ENCODE measurements at regions not wholly inside any gene's neighbourhood (a gene's known extent, or its start where the extent isn't known, plus 50 kb on each side); places are given as distances from the start of the nearest gene placed in this dataset.

DNA sequence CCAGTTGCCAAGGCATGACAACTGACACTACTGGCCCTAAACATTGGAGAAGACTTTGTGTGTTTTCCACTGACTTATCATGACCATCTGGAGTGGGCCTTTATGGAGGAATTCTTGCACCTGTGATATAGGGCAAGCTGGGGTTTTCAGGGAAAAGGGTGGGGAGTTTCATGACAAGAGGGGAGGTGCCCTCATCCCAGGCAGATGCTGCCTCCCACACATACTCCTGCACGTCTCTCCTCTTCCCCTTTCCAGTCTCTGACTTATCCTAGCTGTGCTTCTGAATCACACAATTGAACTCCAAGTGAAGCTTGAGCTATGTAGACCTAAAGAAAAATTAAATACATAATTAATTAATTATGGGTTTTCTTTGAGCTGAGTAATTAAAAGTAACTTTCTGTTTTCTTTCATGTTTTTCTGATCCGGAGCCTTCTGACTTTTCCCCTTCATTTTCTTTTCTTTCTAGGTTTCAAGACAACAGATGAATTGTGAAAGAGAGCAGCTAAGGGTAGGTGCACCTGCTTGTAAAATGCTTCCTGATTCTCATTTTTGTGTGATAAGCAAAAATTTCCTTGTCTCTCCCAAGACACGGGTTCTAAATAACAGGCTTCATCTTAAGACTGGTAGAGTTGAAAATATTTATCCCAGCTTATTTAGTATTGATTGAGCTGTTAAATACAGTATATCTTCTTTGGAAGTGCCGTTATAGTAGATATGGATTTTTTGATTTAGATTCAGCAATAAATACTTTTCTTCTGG, 280.9 kb upstream of the RBFOX1 start:
- ChIA-PET CTCF (no interaction called here), POLR2A (no interaction called here)
- H3K4me2 ChIP-seq (ENCODE audit: insufficient read depth, low read length): no peak overlapping the region
- no peak overlapping the region for H3K4me3 ChIP-seq (replicated peaks in 1 of 3; ENCODE audit: insufficient read depth in 1 of 3, low read depth in 1 of 3, low read length in 3 of 3)
- no peak for FAIRE-seq
- intact Hi-C loops (cut with micrococcal nuclease): no loop called here
- no peaks in the 10 kb centered on the region for H4K20me1 ChIP-seq (replicated peaks; ENCODE audit: control insufficient read depth, extremely low read depth, insufficient read depth, low read length)
- H3K4me1 ChIP-seq (ENCODE audit: control insufficient read depth, extremely low read depth, insufficient read depth, low read length): no peaks in the 10 kb centered on the region
- DNase-seq (ENCODE audit: low read depth, low spot score): no peak
- H3K9me1 ChIP-seq (replicated peaks; ENCODE audit: control insufficient read depth, extremely low read depth, insufficient read depth, low read length): no peaks in the 10 kb centered on the region
- no peaks in the 10 kb centered on the region for H3K36me3 ChIP-seq (ENCODE audit: control insufficient read depth in 2 of 2, extremely low read depth in 1 of 2, insufficient read depth in 2 of 2, low read length in 2 of 2)
- H3K9me3 ChIP-seq (replicated peaks; ENCODE audit: control insufficient read depth, insufficient read depth, low read length): peaks cover 7% of the 10 kb centered on the region
- no peak overlapping the region for H2AFZ ChIP-seq (ENCODE audit: low read depth, low read length)
- no peak overlapping the region for H3K9ac ChIP-seq (replicated peaks; ENCODE audit: extremely low read depth, insufficient read depth, low read length)
- no peaks in the 10 kb centered on the region for H3K27me3 ChIP-seq (ENCODE audit: control insufficient read depth in 2 of 2, insufficient read depth in 2 of 2, low read length in 2 of 2)
- H3K27ac ChIP-seq (ENCODE audit: insufficient read depth, low read depth, low read length): no peak overlapping the region
- BruUV-seq (replicated peaks): no TSS peak
- H3K79me2 ChIP-seq (ENCODE audit: control insufficient read depth, insufficient read depth, low read length): no peaks in the 10 kb centered on the region
- TF ChIP-seq, protein P1, sequence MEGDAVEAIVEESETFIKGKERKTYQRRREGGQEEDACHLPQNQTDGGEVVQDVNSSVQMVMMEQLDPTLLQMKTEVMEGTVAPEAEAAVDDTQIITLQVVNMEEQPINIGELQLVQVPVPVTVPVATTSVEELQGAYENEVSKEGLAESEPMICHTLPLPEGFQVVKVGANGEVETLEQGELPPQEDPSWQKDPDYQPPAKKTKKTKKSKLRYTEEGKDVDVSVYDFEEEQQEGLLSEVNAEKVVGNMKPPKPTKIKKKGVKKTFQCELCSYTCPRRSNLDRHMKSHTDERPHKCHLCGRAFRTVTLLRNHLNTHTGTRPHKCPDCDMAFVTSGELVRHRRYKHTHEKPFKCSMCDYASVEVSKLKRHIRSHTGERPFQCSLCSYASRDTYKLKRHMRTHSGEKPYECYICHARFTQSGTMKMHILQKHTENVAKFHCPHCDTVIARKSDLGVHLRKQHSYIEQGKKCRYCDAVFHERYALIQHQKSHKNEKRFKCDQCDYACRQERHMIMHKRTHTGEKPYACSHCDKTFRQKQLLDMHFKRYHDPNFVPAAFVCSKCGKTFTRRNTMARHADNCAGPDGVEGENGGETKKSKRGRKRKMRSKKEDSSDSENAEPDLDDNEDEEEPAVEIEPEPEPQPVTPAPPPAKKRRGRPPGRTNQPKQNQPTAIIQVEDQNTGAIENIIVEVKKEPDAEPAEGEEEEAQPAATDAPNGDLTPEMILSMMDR (IDR thresholded peaks at IDR 0.05; ENCODE audit: extremely low read depth in 1 of 2, insufficient read depth in 1 of 2, low read depth in 1 of 2, low read length in 2 of 2): no peak
- TF ChIP-seq, protein P2, sequence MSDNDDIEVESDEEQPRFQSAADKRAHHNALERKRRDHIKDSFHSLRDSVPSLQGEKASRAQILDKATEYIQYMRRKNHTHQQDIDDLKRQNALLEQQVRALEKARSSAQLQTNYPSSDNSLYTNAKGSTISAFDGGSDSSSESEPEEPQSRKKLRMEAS (IDR thresholded peaks at IDR 0.05; ENCODE audit: insufficient read depth, insufficient read length): no peak
- no peak for TF ChIP-seq EZH2 (IDR thresholded peaks at IDR 0.05; ENCODE audit: borderline replicate concordance, low read depth, low read length, severe bottlenecking)
- TF ChIP-seq MYC (IDR thresholded peaks at IDR 0.05; ENCODE audit: low read depth, low read length): no peak
- TF ChIP-seq JUN (IDR thresholded peaks at IDR 0.05; ENCODE audit: borderline replicate concordance, insufficient read depth, insufficient read length, low read depth): no peak
- TF ChIP-seq POLR2AphosphoS5 (IDR thresholded peaks at IDR 0.05; ENCODE audit: insufficient read depth, low read depth, low read length): no peak
- no peak for TF ChIP-seq POLR2A (IDR thresholded peaks at IDR 0.05; ENCODE audit: low read depth, low read length)
- no peak for TF ChIP-seq FOS (IDR thresholded peaks at IDR 0.05; ENCODE audit: borderline replicate concordance, insufficient read depth, low read length)
- TF ChIP-seq GATA2 (IDR thresholded peaks at IDR 0.05; ENCODE audit: insufficient read depth, insufficient read length, low read depth, low read length): no peak
- dilution Hi-C loops (cut with MboI; ENCODE audit: extremely low pct_ligation_motif_present, low sequenced_read_pairs): no loop called here
